ENCODE measurements at regions not wholly inside any gene's neighbourhood (a gene's known extent, or its start where the extent isn't known, plus 50 kb on each side); places are given as distances from the start of the nearest gene placed in this dataset.

- Mint-ChIP-seq H3K9me3 (ENCODE audit: insufficient read depth) (peaks cover 8% of the 10 kb centered on the region), H3K4me3 (no peak overlapping the region), H3K27ac (no peak overlapping the region), H3K4me1 (no peaks in the 10 kb centered on the region), H3K27me3 (no peaks in the 10 kb centered on the region)
- no peak overlapping the region for H3K4me3 ChIP-seq (ENCODE audit: control extremely low read depth in 1 of 5, extremely low read depth in 1 of 5, insufficient read depth in 1 of 5, low read depth in 2 of 5, low read length in 4 of 5)
- no peaks in the 10 kb centered on the region for H3K4me1 ChIP-seq (ENCODE audit: control insufficient read depth in 2 of 2, insufficient read depth in 2 of 2, low read length in 2 of 2)
- DNase-seq (no peak), ATAC-seq (ENCODE audit: low read depth) (no peak)
- H3K9me3 ChIP-seq (ENCODE audit: control extremely low read depth in 1 of 3, control insufficient read depth in 2 of 3, insufficient read depth in 1 of 3, low read length in 2 of 3) = peaks cover 0 to 11% (median 0%) of the 10 kb centered on the region in 3 donors
- H3K4me2 ChIP-seq (replicated peaks; ENCODE audit: low read depth, low read length, poor library complexity, severe bottlenecking) = no peak overlapping the region
- intact Hi-C loops (cut with micrococcal nuclease) = no loop called here
- no peak overlapping the region for H2AFZ ChIP-seq (ENCODE audit: insufficient read depth, low read depth, low read length, poor library complexity, severe bottlenecking)
- WGBS (ENCODE audit: insufficient coverage) = 63% methylated on average over 2 of the region's 3 CpGs
- ChIA-PET POLR2A (no interaction called here), CTCF (no interaction called here)
- no peaks in the 10 kb centered on the region for H3K27me3 ChIP-seq (replicated peaks in 1 of 4; ENCODE audit: control extremely low read depth in 1 of 4, control insufficient read depth in 3 of 4, insufficient read depth in 4 of 4, low read length in 3 of 4)
- H4K20me1 ChIP-seq (ENCODE audit: control insufficient read depth, insufficient read depth, low read length, poor library complexity, severe bottlenecking) = no peaks in the 10 kb centered on the region
- no peaks in the 10 kb centered on the region for H3K79me2 ChIP-seq (ENCODE audit: control insufficient read depth, insufficient read depth, low read length)
- no peak overlapping the region for H3K27ac ChIP-seq (ENCODE audit: low read length in 2 of 2)
- no peak overlapping the region for H3K9ac ChIP-seq (ENCODE audit: low read length)
- TF ChIP-seq EZH2 (IDR thresholded peaks at IDR 0.05; ENCODE audit: borderline replicate concordance, insufficient read depth, low read depth, low read length, poor library complexity, severe bottlenecking) = no peak
- no peak for TF ChIP-seq CTCF (IDR thresholded peaks at IDR 0.05)
- H3K36me3 ChIP-seq (replicated peaks in 1 of 2; ENCODE audit: control extremely low read depth in 1 of 2, control insufficient read depth in 1 of 2, extremely low read depth in 1 of 2, insufficient read depth in 2 of 2, low read length in 1 of 2) = no peaks in the 10 kb centered on the region
These were observed 850.2 kb upstream of the TMEM132C start for GRCh38 chr12:127416796-127417195.

GRCh38 chr12:127419111-127419510 lies 847.9 kb upstream of the TMEM132C start:
- H3K79me2 ChIP-seq (ENCODE audit: control insufficient read depth, insufficient read depth, low read length) = no peaks in the 10 kb centered on the region
- no peaks in the 10 kb centered on the region for H3K27me3 ChIP-seq (replicated peaks in 1 of 4; ENCODE audit: control extremely low read depth in 1 of 4, control insufficient read depth in 3 of 4, insufficient read depth in 4 of 4, low read length in 3 of 4)
- no peak for DNase-seq
- no CpG with 5 or more reads among the region's 2 CpGs for WGBS (ENCODE audit: insufficient coverage)
- ATAC-seq (ENCODE audit: low read depth) = no peak
- H3K4me1 ChIP-seq (ENCODE audit: control insufficient read depth in 2 of 2, insufficient read depth in 2 of 2, low read length in 2 of 2) = no peaks in the 10 kb centered on the region
- no peaks in the 10 kb centered on the region for H4K20me1 ChIP-seq (ENCODE audit: control insufficient read depth, insufficient read depth, low read length, poor library complexity, severe bottlenecking)
- Mint-ChIP-seq H3K27me3 (no peaks in the 10 kb centered on the region), H3K4me3 (no peak overlapping the region), H3K4me1 (no peaks in the 10 kb centered on the region), H3K9me3 (ENCODE audit: insufficient read depth) (peaks cover 5% of the 10 kb centered on the region), H3K27ac (no peak overlapping the region)
- TF ChIP-seq EZH2 (IDR thresholded peaks at IDR 0.05; ENCODE audit: borderline replicate concordance, insufficient read depth, low read depth, low read length, poor library complexity, severe bottlenecking) = no peak
- no peak for TF ChIP-seq CTCF (IDR thresholded peaks at IDR 0.05)
- CTCF ChIA-PET = no interaction called here
- H3K36me3 ChIP-seq (replicated peaks in 1 of 2; ENCODE audit: control extremely low read depth in 1 of 2, control insufficient read depth in 1 of 2, extremely low read depth in 1 of 2, insufficient read depth in 2 of 2, low read length in 1 of 2) = no peaks in the 10 kb centered on the region
- no peak overlapping the region for H3K4me3 ChIP-seq (ENCODE audit: control extremely low read depth in 1 of 5, extremely low read depth in 1 of 5, insufficient read depth in 1 of 5, low read depth in 2 of 5, low read length in 4 of 5)
- no peak overlapping the region for H3K4me2 ChIP-seq (replicated peaks; ENCODE audit: low read depth, low read length, poor library complexity, severe bottlenecking)
- H3K9me3 ChIP-seq (ENCODE audit: control extremely low read depth in 1 of 3, control insufficient read depth in 2 of 3, insufficient read depth in 1 of 3, low read length in 2 of 3) = peaks cover 0 to 13% (median 0%) of the 10 kb centered on the region in 3 donors
- H3K27ac ChIP-seq (ENCODE audit: low read length in 2 of 2) = no peak overlapping the region
- intact Hi-C loops (cut with micrococcal nuclease) = no loop called here
- H3K9ac ChIP-seq (ENCODE audit: low read length) = no peak overlapping the region
- no peak overlapping the region for H2AFZ ChIP-seq (ENCODE audit: insufficient read depth, low read depth, low read length, poor library complexity, severe bottlenecking)
- POLR2A ChIA-PET = no interaction called here

All from B cell (primary cell).